GM18870 (cell line): ENCODE measurements at regions not wholly inside any gene's neighbourhood (a gene's known extent, or its start where the extent isn't known, plus 50 kb on each side); places are given as distances from the start of the nearest gene placed in this dataset.
"Not testable (repeated sequence)": the region's sequence is repeated elsewhere in the genome, so short reads cannot be mapped to it uniquely, and the experiment has no call there.

Experiments
- ATAC-seq: cut with Tn5 transposase; IDR thresholded peaks from one replicate; pipeline ENCODE4 v1.9.1; 2021; ENCODE audit warnings: moderate library complexity; ENCODE audit not compliant: unreplicated experiment

- ATAC-seq: no peak
Measured at GRCh38 chr11:11722246-11722645, 100.4 kb upstream of the GALNT18 start.

DNA sequence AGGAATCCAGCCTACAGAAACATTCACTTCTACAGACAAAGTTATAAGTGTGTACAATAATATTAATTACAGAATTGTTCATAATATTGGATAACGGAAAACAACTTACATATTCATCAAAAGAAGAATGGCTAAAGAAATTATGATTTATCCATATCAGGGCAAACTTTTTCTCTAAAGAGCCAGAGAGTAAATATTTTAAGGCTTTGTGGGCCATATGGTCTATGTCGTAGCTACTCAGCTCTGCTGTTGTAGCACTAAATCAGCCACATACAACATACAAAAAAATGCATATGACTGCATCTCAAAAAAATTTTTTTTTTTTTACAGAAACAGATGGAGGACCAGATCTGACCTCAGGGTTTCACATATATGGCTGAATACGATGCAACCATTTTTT is 96.7 kb upstream of the GALNT18 start:
- ATAC-seq: no peak

DNA sequence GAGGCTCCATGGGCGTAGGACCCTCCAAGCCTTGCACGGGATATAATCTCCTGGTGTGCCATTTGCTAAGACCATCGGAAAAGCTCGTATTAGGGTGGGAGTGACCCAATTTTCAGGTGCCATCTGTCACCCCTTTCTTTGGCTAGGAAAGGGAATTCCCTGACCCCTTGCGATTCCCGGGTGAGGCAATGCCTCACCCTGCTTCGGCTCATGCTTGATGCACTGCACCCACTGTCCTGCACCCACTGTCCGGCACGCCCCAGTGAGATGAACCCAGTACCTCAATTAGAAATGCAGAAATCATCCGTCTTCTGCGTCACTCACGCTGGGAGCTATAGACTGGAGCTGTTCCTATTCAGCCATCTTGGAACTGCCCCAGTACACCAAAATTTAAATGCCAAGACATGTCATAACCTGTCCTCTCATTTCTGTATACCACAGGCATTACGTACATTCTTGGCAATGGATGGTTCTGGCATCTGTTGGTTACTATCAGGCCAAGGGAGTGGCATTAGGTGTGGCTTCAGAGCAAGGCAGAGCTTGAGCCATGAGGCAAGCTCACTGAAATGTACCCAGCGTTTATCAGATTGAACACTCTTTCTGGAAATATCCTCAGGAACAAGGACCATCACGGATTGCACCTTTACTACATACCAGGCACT is 95.4 kb upstream of the GALNT18 start:
- ATAC-seq: no peak

DNA sequence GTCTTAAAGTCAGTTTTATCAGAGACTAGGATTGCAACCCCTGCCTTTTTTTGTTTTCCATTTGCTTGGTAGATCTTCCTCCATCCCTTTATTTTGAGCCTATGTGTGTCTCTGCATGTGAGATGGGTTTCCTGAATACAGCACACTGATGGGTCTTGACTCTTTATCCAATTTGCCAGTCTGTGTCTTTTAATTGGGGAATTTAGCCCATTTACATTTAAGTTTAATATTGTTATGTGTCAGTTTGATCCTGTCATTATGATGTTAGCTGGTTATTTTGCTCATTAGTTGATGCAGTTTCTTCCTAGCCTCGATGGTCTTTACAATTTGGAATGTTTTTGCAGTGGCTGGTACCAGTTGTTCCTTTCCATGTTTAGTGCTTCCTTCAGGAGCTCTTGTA is 93.3 kb upstream of the GALNT18 start:
- not testable (repeated sequence) for ATAC-seq

DNA sequence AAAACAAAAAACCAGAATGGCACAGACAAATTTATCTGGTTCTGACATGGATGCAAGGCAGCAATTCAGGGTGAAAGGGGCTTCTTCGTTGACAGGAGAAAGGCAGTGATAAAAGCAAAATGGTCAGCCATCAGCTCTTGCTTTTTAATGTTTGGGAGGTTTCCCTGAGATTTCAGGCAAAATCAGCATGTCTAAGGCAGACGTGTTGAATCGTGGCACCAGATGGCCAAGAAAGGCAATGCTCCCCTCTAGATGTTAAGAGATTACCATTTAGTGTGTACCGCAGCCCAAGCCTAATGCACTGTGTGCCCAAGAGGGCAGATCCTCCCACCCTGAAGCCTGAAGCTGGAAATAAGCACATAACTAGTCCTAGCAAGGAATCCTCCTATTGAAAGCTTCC is 88.8 kb upstream of the GALNT18 start:
- ATAC-seq: no peak

GRCh38 chr11:11709447-11710239 is 87.8 kb upstream of the GALNT18 start:
- ATAC-seq: no peak

DNA sequence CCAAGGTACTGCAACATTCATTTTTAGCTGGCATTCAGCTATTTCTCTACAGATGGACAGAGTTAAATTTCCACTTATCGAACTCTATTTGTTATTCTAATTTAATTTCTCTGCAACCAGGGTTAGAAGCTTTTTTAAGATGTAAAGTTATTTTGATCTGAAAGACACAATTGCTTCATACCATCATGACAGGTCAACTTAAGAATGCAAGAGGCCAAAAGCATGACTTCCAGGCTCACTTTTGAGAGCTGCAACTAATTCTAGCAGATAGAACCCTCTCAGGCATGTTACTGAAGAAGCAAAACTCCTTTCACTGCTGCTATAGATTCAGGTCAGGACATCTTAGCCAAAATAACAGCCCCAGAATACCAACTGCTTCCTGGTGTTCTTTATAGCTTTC is 86.5 kb upstream of the GALNT18 start:
- no peak for ATAC-seq

- ATAC-seq: no peak
Measured at GRCh38 chr11:11706028-11706427, 84.2 kb upstream of the GALNT18 start.

DNA sequence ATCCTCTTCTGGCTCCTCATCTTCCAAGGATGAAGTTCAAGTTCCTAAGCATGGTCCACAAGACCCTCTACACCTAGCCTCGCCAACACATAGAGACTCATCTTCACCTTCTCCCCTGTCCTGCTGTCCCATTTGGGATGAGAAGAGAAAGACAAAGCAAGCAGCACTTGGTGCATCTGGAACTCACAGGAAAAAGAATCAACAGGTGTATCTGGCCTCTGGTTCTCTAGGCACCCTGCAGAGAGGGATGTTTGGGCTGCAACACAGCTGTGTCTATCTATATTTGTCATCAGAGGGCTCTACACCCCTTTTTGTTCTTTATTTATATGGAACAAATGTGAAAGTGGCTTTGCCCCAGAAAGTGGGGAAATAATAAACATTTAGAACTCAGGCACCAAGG is 82.1 kb upstream of the GALNT18 start:
- no peak for ATAC-seq

DNA sequence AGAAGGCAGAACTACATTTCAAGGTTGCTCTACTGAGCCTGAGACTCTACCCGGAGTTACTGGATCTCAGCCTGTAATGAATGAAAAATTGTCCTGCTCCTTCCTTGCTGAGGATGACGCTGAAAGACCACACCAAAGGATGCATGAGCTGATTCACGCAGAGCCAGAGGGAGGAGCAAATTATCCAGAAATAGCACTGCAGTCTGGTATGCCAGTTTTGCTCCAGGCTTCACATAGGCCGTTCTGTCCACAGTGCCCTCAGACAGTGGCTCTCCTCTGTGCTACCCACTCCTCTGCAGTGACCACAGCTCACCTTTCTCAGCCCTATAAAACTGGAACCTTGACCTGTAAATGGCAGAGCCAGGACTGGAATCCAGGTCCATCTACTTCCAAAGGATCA is 79.3 kb upstream of the GALNT18 start:
- no peak for ATAC-seq

DNA sequence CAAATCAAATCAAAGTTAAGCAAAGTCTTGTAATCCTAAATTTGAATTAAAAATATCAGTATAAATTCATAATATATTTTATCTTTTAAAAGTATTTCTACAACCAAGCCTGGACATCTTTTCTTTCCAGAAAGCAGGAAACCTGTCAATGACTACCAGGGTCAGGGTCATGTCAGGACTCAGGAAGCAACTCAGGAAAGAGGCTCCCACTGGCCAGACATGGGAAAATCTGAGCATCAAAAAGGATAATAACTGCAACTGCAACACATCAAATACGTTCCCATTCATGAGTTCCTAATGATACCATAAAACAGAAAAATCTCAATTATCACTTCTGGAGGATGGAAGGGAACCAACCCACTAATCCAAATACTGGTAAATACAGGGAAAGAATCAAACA is 76.0 kb upstream of the GALNT18 start:
- no peak for ATAC-seq

DNA sequence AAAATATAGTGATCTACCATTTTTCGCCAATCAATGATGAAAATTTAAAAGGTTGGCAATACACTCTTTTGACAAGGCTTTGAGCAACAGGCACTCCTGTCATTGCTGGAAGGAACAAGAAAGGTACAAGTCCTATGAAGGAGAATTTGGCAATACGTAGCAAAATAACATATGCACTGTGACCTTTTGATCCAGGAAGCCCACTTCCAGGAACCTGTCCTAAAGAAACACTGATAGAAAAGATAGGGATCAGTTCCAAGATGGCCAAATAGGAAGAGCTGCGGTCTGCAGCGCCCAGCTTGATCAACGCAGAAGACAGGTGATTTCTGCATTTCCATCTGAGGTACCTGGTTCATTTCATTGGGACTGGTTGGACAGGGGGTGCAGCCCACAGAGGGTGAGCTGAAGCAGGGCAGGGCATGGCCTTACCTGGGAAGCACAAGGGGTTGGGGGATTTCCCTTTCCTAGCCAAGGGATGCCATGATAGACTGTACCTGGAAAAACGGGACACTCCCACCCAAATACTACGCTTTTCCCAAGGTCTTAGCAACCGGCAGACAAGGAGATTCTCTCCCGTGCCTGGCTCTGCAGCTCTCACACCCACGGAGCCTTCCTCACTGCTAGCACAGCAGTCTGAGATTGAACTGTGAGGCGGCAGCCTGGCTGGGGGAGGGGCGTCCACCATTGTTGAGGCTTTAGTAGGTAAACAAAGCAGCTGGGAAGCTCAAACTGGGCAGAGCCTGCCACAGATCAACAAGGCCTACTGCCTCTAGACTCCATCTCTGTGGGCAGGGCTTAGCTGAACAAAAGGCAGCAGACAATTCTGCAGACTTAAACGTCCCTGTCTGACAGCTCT is 69.7 kb upstream of the GALNT18 start:
- no peak for ATAC-seq

GRCh38 chr11:11681536-11681935 is 59.7 kb upstream of the GALNT18 start:
- ATAC-seq: no peak

DNA sequence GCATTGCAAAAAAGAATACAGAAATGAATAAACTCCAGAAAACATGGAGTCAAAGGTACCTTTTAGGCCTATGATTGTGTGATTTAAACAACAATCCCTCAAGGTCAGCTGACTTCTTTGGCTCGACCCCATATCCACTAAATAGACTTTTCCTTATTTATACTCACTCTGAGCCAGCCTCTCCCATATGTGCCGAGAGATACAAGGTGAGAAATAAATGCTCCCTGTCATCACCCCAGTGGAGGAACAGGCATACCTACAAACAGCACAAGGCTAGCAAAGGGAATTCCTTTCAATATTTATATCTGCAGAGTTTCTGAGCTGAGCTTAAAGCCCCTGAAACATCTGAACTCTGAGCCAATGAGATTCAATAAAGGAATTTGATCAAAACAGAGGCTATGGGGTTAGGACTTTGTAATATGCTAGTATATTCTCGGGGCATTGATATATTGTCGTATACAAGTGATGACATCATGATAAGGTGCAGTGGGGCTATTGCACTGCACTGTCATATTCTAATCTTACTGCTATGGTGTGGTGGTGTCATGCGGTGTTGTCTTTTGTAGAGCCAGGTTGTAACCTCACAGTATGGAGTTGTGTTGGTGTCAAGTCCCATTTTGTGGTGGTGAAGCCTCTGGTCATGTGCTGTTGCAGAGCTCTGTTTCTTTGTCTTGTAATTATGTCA is 56.0 kb upstream of the GALNT18 start:
- no peak for ATAC-seq

GRCh38 chr11:11675671-11676181 is 53.9 kb upstream of the GALNT18 start:
- ATAC-seq: no peak

DNA sequence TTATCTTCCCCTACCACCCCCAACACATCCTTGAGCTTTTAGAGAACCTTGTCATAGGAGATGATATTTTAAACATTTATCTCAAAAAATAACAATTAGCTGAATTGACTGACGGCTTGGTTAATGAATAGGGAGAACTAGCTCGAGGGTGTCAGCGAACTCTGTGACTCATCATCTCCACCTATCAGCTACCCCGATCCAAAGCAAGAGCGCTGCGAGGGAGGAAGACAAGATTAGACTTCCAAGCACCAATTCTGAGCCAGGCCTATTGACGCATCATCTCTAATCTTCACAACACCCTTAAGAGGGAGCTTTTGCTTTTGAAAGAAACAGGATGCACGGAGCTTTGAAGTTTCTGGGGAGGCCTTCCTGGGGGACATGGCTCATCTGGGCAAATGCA is 51.0 kb upstream of the GALNT18 start:
- no peak for ATAC-seq

DNA sequence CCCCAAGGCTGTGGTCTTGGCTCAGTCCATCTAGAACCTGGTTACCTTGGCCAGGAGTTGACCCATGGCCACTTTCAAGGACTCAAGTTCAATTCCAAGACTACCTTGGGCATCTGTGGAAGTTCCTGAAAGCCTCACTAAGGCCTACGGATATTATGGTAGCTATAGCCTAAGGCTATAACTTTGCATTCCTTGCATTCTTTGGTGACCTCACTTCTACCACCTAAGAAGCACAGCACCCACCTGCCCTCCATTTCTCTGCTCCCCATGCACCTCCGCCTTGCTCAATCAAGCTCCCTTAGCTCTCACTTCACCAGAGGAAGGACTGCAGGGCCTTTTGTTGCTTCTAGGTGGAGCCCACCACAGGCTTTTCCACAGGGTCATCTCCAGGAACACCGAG is 50.3 kb upstream of the GALNT18 start:
- ATAC-seq: no peak
